IPS-NIHi11 (cell line): ENCODE measurements at regions not wholly inside any gene's neighbourhood (a gene's known extent, or its start where the extent isn't known, plus 50 kb on each side); places are given as distances from the start of the nearest gene placed in this dataset.

Experiments used
- DNase-seq: peaks from one replicate; pipeline ENCODE4 v3.0.0; 2012; ENCODE audit warnings: mixed read lengths, low spot score

- no peak for DNase-seq
Measured at GRCh38 chr5:8050616-8051175, 181.7 kb downstream of the MTRR start.

GRCh38 chr5:8053270-8053669 lies 184.3 kb downstream of the MTRR start:
- DNase-seq: no peak

DNA sequence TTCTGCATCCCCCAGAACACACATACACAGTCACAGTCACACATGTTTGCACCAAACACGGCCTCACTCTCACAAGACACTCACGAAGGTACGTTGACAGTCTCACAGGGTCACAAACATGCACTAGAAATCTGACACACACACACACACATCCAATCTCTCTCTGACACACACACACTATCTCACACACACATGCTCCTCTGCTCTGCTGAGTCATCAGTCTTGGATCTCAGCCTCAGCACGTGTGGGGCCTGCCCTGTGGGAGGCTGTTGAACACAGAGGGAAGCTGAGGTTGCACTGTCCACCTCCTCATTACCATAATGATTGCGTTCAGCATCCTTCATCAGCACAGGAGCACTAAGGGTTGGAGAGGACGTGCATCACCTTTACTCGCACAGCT lies 188.8 kb downstream of the MTRR start:
- DNase-seq: no peak

DNA sequence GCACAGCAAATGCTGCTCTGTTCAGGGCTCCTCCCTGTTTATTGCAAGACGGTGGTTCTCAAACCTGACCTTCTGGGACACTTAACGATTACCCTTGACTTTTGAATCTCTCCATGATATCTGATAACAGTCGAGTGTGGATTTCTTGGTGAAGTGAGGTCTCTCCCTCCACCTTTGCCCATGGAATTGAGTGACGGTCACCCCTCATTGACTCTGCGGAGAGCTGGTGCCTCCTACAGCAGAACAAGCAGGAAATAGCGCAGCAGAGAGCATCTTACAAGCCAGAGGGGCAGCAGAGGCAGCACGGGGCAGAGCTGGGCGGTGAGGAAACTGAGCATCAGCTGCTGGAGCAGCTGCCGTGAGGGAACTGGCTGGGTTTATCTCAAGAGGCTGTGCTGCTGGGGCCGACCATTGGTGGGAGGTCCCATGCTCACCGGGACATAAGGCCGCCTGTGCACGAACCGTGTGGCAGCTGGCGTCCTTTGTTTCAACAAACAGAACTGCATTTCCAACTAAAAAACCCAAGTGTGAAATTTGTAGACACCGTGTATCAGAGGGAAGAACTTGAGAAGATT lies 189.8 kb downstream of the MTRR start:
- no peak for DNase-seq

- DNase-seq: no peak
Measured at GRCh38 chr5:8059337-8059736, 190.4 kb downstream of the MTRR start.

DNA sequence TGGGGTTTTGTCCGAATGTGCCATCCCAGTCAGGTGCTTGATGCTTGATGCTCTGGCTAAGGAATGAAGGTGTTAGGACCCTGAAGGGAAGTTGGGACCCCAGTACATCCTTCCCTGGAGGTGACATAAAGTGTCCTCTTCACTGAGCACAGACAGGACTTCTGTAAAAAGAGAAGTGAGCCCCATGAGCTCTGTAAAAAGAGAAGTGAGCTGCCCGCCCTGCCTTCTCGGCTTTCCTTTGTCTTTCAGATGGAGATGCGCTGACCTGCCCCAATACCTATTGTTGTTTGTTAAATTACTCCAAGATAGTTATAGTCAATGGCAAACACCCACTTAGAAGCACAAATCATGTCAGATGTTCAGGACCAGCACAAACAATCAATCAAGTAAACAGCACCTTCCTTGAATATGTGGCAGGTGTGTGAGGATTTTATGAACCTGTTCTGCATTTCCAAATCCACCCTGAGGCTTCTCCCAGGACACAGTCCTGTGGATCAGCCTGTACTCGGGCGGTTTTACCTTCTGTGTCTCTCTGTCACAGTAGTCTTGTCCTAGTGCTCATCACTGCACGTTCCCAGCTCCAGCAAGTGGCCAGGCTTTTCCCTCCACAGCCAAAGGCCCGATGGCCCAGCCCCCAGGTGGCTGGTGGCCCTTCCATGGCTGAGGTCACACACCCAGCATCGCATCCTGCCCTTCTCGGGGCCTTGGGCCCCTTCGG lies 191.4 kb downstream of the MTRR start:
- DNase-seq: no peak

- DNase-seq: no peak
Measured at GRCh38 chr5:8060953-8061429, 192.0 kb downstream of the MTRR start.

GRCh38 chr5:8062521-8062920 lies 193.6 kb downstream of the MTRR start:
- DNase-seq: no peak

- no peak for DNase-seq
Measured at GRCh38 chr5:8068078-8068477, 199.1 kb downstream of the MTRR start.

GRCh38 chr5:8070138-8070537 lies 201.2 kb downstream of the MTRR start:
- no peak for DNase-seq

- no peak for DNase-seq
Measured at GRCh38 chr5:8079056-8079455, 210.1 kb downstream of the MTRR start.

GRCh38 chr5:8081179-8081578 lies 212.2 kb downstream of the MTRR start:
- DNase-seq: no peak

DNA sequence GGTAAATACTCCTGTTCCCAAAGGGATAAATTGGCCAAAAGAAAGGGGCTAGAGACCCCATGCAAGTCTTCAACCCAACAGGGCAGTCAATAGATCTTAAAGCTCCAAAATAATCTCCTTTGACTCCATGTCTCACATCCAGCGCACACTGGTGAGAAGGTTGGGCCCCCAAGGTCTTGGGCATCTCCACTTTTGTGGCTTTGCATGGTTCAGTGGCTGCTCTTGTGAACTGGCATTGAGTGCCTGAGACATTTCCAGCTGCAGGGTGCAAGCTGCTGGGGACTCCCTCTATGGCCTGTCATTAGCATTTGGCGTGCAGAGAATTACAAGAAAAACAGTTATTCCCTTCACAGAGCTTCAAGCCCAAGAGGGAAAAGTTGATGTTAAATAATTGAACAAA lies 224.7 kb downstream of the MTRR start:
- DNase-seq: no peak

- no peak for DNase-seq
Measured at GRCh38 chr5:8094304-8094703, 225.4 kb downstream of the MTRR start.

- no peak for DNase-seq
Measured at GRCh38 chr5:8097146-8097545, 228.2 kb downstream of the MTRR start.

DNA sequence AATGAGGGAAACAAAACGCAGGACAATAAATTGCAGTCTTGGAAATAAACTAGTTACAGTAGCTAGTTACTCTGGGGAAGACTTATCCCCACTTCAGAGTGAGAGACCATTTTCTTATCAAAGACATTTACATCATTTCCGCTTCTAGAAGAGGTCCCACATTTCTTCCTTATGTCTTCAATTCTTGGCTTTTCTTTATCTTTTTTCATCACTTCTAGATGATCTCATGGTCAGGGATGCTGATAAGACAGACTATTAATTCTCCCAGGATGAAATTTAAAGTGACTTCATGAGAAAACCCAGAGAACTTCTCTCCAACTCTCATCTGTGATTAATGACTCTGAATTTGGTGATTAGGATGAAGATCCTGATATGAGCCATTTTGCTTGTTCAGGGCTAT lies 229.1 kb downstream of the MTRR start:
- no peak for DNase-seq

GRCh38 chr5:8102714-8103113 lies 233.8 kb downstream of the MTRR start:
- no peak for DNase-seq

- DNase-seq: peak; percentile 21
Measured at GRCh38 chr5:8114597-8115266, 245.8 kb downstream of the MTRR start.

DNA sequence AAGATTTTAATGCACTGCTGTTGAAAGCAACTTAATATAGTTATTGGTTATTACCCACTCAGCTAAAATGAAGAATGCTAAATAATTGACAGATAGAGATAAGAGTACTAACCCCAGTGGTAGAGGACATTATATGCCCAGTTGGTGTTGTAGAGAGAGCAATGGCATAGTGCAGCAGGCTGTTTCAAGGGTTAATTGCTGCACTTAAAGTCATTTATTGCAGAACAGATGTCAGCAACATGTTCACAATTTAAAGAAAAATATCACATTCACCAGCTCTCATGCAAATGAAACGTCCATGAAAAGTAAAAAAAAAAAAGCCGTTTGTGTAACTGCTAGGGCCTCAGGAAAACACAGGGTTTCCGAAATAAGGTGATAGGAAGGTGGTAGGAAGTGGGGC lies 254.6 kb downstream of the MTRR start:
- DNase-seq: no peak

- DNase-seq: no peak
Measured at GRCh38 chr5:8134609-8135008, 265.7 kb downstream of the MTRR start.

GRCh38 chr5:8135742-8136141 lies 266.8 kb downstream of the MTRR start:
- no peak for DNase-seq

- no peak for DNase-seq
Measured at GRCh38 chr5:8136271-8136670, 267.3 kb downstream of the MTRR start.

- no peak for DNase-seq
Measured at GRCh38 chr5:8137941-8138550, 269.1 kb downstream of the MTRR start.
